NCI-H1105 treated with DMSO at 0.1 percent for 48 hours (cell line): ENCODE measurements at regions not wholly inside any gene's neighbourhood (a gene's known extent, or its start where the extent isn't known, plus 50 kb on each side); places are given as distances from the start of the nearest gene placed in this dataset.
"Not testable (repeated sequence)": the region's sequence is repeated elsewhere in the genome, so short reads cannot be mapped to it uniquely, and the experiment has no call there.

Source experiments
- DNase-seq: peaks from one replicate; lab custom pipeline; 2025; lab: John Stamatoyannopoulos, UW

DNA sequence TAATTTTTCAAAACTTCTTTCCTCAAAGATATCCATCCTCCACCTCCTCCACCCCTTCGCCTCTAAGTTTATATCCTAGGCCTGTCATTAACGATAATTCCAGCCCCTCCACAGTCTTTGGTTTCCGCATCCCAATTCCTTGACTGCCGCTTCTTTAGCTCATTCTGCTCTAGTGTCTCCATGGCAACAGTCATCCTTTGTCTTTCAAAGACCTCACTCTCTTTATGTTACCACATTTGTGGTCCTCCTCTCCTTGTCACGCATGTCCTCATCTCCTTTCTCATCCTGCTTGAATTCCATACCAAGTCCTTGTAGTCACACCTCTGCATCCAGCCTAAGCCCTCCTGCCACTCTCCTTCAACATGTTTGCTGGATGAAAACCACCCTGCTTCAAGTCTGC lies 511.2 kb upstream of the KLF6 start:
- no peak for DNase-seq

DNA sequence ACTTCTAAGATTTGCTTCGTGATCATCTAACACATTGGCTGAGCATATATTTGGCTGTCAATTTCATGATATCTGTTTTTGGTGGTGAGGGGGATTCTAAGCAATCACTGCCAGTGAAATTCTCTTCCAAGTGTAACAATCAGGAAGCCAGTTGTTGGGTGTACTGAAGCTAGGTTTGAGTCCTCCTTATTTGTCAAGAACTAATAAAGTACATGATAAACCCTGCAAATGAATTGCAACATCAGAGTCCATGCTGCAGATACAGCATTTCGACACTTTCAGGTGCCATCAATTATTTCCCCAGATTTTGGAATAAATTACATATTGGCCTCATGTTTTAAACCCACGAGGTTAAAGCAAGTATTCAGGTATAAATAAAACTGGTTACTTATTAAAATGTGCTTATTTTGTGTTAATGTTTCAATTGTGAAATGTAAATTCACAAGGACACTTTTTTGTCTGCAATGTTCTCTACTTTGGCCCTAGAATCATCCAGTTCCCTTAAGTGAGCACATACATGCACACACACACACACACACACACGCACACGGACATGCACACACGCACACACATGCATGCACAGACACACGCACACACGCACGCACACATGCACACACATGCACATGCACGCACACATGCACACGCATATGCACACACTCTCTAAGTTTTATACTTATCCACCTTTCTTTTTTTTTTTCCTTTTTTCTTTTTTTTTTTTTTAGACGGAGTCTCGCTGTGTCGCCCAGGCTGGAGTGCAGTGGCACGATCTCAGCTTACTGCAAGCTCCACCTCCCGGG lies 510.2 kb upstream of the KLF6 start:
- DNase-seq = no peak

DNA sequence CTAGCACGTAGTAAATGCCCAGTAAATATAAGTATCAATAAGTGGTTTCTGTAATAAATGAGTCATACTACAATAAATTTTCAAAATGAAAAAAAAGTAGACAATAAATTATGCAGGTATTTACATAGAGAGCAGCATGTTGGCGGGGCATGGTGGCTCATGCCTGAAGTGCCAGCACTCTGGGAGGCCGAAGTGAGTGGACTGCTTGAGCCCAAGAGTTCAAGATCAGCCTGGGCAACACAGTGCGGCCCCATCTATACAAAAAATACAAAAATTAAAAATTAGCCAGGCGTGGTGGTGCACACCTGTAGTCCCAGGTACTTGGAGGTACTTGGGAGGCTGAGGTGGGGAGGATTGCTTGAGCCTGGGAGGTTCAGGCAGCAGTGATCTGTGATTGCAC lies 509.3 kb upstream of the KLF6 start:
- no peak for DNase-seq

DNA sequence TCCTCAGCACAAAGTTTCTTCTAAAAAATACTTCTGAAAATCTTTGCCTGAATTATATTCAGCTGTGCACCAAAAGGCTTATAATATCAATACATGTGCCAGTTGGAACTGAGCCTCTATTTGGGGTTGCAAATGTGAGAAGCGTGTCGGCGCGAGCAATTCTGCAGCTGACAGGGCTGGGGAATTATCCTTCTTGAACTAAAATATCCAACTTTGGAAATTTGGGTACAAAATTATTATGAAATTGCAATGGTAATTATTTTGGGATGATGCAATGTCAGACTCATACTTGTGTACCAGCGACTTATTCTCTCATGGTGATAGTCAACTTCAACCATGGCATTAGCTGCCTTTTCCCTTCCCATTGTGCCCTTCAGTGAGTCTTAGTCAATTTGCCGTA lies 507.0 kb upstream of the KLF6 start:
- no peak for DNase-seq

DNA sequence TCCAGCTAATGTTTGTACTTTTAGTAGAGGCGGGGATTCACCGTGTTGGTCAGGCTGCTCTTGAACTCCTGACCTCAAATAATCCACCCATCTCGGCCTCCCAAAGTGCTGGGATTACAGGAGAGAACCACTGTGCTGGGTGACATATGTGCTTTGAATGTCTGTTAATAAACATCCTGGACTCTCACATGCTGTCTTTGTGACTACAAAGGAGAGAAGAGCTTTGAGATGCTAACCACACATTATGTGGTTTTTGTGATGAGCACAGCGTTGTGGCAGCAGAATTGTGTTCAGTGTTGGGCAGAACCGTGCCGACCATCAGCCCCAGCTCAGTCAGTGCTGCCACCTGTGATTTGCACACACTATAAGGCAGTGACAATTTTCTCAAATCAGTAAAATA lies 500.1 kb upstream of the KLF6 start:
- no peak for DNase-seq

DNA sequence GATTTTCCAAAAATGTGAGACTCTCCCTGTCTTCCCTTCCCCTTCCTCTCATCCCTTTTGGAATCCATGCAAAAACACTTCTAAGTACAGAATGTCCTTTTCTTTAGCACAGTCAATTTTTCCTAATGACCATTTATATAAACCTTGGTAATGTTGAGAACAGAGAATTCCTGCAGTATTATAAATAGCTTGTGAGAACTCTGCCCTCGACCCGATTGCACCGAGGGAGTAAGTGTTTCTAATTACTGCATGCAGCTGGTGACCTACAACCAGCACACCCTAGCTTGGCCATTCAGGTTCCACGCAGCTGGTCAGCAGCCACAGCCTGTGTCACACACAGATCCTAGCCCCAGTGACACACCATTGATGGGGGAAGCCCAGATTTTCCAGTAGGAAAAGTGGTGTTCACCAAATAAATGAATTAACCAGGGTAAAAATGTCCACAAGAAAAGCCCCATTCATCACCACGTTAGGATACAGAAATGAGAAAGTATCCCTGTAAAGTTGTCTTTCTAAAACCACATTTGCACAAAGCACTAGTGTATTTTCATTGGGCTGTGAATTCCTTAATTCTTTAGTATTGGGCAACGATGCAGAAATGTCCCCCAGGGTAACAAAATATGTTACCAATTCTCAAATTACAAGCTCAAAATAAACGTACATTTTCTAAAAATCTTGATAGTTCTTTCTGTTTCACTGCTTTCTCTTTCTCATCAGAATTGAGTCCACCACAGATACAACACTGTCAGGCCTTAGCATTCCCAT lies 499.0 kb upstream of the KLF6 start:
- no peak for DNase-seq

DNA sequence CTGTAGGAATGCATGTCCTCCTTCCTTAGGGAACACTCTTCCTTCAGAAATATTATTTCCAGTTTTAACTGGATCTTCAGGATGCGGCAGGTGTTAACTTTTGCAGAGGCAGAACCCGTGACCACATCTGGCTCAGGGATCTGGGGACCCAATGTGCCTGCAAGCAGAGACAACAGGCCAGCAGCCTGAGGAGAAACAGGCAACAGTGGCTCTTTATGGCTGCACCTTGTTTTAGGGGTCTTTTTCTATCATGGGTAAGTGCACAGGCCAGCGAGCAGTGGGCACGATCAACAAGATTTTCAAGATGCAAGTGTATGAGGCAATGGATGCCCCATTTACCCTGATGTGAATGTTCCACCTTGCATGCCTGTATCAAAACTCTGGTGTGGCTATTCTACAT lies 497.5 kb upstream of the KLF6 start:
- DNase-seq = no peak

DNA sequence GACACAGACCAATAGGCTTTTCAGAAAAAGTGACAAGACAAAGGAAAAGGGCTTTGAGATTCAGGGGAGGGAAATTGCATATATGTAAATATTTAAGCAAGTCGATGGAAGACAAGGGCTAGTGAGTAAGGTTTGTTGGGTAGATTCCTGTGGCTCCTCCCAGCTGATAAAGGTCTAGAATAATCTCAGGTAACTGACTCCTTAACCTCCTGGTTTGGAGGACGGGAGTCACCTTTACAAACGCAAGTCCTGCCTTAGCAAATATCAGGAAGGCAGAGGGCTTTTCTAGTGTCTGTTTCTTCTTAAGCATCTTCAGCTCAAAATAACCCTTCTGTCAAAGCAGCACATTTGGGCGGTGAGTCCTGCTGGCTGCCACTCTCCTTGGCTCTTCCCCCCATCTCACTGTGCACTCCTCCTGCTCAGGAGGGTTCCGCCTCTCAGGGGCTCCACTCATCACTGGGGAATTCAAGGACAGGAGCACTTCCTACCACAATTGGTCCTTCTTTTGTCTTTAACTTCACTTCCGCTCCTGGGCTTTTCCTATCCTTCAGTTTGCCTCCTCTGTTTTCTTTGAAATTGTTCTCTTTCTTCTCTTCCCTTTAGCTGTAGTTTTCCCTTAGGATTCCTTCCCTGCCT lies 496.3 kb upstream of the KLF6 start:
- DNase-seq = no peak

DNA sequence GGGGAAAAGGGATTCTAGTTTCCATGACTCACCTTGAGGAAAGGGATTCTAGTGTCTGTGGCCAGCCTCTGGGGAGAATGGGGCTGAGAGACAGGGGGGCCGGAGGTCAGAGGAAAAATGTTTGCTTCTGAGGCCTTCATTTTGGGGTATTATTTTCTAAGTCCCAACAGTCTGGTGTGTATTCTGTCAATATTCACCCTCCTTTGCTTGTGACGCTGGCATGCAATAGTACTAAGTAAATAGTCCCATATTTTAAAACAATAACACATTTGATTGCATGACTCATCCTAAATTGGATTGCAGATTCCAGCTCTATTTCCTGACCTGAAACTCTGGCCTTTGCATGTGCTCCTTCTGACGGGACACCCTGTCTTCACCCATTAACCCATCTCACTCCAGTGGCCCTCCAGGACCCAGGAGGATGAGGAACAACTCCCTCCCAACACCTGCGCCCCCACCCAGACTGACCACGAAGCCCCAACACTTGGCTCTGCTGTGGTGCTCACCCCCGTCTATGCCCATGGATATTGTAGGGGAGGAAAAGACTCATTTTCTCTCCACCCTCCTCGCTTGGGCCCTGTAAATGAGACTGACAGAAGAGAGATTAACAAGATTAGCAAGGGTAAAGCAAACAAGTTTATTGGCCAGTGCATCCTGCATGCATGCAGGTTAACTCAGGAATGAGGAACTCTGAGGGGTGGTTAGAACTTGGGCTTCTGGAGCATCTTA lies 495.6 kb upstream of the KLF6 start:
- no peak for DNase-seq

DNA sequence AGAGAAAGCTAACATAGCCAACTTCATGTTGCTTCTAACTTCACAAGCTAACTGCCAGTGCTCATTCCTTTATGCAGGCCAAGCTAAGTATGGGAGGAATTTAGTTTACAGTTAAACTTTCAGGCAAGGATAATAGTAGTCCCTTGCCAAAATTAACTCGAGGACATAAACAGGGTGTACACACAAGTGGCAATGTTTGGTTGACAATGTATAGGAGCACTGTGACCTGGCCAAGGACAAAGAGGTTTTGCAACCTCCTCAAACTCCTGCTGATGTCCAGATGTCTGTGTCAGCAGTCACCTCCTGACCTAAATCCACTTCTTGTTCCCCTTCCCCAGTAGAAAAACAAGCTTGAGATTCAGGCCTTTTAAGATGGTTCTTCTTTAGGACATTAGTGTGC lies 494.6 kb upstream of the KLF6 start:
- DNase-seq = no peak

DNA sequence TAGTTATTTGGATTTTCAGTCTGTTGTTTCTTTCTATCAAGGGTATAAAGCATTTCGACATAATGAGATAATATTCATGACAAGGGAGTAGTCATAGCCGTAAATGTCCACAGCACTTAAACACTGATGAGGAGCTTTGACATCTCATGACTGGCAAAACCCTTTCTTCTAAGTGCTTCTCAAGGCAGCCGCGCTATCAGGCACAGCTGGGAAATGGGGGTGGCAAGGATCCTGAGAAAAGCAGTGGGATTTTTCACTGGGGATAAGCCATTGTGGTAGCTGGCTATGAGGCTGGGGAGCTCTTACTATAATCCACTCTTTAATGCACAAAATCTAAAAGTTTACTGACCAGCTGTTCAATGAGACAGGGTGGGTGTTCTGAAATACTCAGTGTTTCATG lies 493.2 kb upstream of the KLF6 start:
- no peak for DNase-seq

DNA sequence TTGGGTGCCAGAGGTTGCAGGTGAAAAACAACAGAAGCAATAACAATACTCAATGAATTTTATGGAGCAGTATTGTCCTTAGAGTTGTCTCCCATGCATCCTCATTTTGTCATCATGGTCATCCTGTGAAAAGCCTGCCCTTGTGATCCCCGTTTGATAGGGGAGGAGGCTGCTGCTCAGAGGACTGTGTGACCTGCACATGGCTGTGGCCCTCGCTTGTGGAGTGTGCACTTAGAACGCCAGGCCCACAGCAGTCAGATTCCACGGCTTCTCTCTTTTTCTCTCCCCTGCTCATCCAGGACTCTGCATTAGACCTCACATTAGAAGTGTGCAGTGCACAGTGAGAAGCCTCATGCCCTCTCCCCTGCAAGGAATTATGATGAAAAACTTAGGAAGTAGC lies 491.1 kb upstream of the KLF6 start:
- DNase-seq = no peak

DNA sequence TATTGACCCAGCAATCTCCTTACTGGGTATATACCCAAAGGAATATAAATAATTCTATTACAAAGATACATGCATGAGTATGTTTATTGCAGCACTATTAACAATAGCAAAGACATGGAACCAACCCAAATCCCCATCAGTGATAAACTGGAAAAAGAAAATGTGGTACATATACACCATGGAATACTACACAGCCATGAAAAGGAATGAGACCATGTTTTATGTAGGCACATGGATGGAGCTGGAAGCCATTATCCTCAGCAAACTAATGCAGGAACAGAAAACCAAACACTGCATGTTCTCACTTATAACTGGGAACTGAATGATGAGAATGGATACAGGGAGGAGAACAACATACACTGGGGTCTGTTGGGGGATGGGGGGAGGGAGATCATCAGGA lies 489.7 kb upstream of the KLF6 start:
- not testable (repeated sequence) for DNase-seq

DNA sequence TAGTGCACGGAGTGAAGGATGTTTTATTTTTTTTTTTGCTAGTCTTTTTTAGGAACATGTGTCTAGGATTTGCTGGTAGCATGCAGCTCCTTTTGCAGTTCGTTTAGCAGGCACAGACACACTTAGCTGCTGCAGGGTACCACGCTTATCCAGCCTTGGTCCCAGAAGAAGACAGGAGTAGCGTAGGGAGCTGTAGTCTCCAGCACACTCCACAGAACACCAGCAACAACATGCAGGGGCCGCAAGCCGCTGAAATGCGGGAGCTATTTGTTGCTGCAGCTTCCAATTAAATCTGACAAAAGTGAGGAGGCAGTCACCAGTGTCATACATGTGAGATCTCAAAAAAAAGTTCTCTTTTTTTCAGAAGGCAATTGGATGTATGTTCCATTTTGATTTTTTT lies 486.2 kb upstream of the KLF6 start:
- DNase-seq = no peak

DNA sequence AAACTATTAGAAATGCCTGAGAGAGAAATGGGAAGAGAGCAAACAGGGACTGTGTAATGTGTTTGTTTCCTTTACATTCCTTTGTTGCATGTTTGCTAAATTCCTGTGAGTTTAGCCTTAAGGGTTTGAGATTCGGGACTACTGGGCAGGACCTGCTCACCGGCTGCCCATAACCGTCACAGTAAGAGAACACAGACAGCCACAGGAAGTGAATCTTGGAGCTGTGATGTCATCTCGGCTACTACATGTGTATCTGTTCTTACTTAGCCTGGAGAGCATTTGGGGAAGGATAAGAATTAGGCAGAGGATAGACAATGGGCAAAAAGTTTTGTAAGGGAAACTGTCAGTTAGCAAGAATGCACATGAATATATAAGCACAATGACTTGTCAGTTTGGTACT lies 485.1 kb upstream of the KLF6 start:
- no peak for DNase-seq

DNA sequence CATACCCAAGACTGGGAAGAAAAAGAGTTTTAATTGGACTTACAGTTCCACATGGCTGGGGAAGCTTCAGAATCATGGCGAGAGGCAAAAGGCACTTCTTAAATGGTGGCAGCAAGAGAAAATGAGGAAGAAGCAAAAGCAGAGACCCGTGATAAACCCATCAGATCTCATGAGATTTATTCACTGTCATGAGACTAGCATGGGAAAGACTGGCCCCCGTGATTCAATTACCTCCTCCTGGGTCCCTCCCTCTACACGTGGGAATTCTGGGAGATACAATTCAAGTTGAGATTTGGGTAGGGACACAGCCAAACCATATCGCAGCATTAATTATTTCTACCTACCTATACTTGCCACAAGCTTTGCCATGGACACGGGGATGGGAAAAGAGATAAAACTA lies 483.5 kb upstream of the KLF6 start:
- not testable (repeated sequence) for DNase-seq

DNA sequence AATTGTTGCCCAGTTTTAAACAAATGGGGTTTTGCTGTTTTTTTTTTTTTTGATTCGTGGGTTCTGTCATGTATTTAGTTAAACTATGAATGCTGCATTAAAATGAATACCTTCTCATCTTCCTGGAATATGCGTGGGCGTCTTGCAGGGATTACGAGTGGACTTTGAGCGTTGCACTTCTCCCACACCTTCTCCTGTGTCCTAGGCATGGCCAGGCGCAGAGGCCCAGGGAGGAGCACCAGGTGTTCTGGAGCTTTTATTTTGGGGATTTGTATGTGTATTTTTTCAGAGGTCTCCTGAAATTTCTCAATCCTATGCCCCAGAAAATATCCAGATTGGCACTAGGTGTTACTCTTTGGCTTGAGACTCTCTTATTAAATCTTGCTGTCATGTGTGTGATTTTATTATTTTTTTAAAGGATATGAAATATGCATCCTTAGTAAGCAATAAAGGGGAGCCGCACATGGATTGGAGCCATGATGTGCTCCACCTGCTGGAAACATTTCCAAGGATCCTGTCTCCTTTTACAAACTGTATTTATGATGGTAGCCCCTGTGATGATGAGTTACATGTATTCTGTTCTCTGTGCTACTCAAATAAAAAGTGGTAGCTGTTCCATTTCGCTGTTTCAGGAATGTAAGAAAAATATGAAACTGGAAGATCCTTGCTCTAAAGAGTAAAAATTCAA lies 482.2 kb upstream of the KLF6 start:
- no peak for DNase-seq

DNA sequence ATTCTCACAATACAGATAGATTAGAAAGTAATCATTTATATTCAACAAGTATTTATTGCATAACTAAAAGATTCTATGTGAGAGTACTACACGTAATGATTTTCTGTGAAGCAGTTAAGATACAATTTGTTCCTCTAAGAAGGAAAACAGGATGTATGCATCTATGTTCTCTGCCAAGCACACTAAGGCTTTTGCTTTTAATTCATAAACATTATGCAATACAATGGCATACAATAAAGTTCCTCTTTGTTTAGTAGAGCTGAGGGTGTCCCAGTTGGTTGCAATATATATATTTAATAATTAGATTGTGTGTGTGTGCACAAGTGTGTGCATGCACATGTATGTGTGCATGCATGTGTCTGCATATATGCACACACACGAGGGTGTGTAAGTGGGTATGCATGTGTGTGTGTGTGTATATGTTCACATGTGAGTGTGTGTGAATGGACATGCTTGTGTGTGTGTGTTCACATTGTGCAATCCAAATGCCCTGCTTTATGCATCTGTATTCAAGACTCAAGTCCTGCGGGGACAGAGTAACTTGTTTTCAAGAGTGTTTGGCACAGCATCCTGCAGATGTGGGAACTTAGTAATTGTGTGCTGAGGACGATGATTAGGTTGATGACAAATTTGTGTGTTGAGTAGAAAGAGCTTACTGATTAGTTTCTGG lies 481.5 kb upstream of the KLF6 start:
- DNase-seq = no peak

DNA sequence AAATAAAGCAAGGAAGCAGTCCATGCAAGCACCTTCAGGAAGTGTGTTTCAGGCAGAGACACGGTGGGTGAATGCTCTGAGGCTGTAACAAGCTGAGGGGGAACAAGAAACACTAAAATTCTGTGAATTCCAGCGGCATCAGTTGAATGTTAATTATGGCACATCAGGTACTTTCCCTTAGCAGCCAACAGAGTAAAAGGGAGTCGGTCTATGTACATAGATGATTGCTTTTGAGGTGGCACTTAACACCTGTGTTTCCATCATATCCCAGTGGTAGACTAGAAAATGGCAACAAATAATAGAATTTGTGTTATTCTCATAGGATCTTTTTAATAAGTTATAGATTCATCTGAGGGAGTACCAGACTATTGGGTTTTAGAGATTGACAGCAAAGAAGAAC lies 481.0 kb upstream of the KLF6 start:
- DNase-seq = no peak

DNA sequence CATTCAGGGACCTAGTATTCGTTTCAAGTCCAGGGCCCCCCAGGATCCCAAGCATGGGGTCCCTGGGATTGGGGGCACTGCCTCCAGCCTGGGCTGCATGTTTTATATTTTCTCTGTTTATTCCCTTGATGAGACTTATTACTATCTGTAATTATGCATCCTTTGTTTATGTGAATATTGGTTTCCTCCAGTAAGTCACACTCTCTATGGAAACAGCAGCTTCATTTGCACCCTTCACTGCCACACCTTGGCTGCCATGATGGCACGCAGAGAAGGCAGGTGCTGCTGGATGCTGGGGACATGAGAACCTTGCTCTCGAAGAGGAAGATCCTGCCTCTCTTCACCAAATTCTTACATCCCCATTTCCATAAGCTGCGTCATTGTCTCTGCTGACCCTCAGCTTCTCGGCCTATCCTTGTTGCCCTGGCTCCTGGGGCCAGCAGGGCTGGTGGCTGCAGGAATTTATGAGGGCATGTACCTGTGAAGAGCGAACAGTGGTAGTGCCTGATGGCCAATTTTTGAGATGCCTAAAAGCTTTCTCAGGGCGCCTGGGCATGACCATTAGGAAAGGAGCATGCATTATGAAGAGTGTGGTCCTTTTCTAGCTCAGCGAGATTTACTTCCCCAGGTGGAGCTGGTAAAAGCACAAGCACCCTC lies 479.3 kb upstream of the KLF6 start:
- DNase-seq = no peak

DNA sequence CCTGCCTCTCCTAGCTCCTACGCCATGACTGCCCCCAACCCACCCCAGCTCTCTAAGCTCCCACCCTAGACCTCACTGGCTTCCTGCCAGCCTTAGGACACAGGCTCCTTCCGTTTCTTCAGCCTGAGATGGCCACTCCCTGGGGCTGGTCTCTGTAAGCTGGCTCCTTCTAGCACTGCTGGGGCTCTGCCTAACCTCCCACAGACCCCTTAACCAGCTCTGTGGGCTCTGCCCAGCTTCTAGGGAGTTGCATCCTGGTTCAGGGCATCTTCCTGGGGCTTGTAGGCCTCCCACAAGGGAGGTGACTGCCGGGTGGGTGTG lies 478.6 kb upstream of the KLF6 start:
- no peak for DNase-seq
